ENCODE measurements at regions not wholly inside any gene's neighbourhood (a gene's known extent, or its start where the extent isn't known, plus 50 kb on each side); places are given as distances from the start of the nearest gene placed in this dataset.

DNA sequence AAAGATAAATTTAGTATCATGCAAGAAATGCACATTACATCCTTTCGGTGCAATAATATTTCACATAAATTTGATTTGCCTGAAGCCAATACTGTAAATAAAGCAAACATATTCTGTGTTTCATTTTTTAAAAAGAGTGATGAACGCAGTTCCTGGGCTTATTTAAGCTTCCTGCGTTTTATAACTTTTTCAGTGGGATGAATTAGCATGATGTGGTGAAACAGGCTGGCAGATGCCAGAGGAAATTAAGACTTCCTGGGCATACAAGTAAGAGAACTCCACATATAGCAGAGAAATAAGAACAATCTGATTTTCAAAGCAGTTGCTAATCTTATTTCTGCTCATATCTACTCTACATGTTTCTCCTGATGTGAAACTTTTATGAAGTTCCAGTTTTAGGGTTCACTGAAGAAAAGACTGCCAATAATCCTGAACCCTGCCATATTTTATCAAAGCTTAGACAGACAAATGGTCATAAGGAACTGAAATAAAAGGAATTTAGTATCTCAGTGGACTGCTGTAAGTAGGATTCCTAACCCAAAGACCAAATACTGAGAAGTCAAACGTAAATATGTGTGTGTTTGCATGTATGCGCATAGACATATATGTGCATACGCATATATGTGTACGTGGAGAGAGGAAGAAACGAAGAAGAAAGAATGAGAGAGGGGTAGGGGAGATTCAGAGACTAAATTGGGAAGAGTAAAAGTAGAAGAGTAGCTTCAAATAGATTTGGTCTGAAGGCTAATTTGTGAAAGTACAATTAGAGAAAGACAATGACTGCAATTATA lies 628.6 kb upstream of the CCDC54 start:
- no peak for TF ChIP-seq ZNF274 (IDR thresholded peaks at IDR 0.05; ENCODE audit: low read depth, low read length)
- TF ChIP-seq SUZ12 (IDR thresholded peaks at IDR 0.05; ENCODE audit: extremely low read depth, insufficient read depth, insufficient read length): no peak
- TF ChIP-seq YY1 (IDR thresholded peaks at IDR 0.05; ENCODE audit: insufficient read depth, insufficient read length): no peak
- Histone ChIP-seq H3K27me3 (ENCODE audit: insufficient read depth, insufficient read length) (no peaks in the 10 kb centered on the region), H3K9me3 (ENCODE audit: insufficient read depth, low read length) (no peaks in the 10 kb centered on the region; the same call in 1 of the 2 replicates), H3K36me3 (ENCODE audit: insufficient read depth, insufficient read length, low read length) (no peaks in the 10 kb centered on the region), H3K4me3 (ENCODE audit: insufficient read length, low read depth) (no peak overlapping the region), H3K4me1 (ENCODE audit: insufficient read depth, insufficient read length) (no peaks in the 10 kb centered on the region), H3K9ac (ENCODE audit: insufficient read length, low read depth) (no peak overlapping the region)
- no peak for DNase-seq (ENCODE audit: low read depth, low spot score)

- H3K4me3 ChIP-seq (ENCODE audit: insufficient read length, low read depth): no peak overlapping the region
- H3K9me3 ChIP-seq (ENCODE audit: insufficient read depth, low read length): no peaks in the 10 kb centered on the region; the same call in 1 of the 2 replicates
- H3K9ac ChIP-seq (ENCODE audit: insufficient read length, low read depth): no peak overlapping the region
- DNase-seq (ENCODE audit: low read depth, low spot score): no peak
- H3K27me3 ChIP-seq (ENCODE audit: insufficient read depth, insufficient read length): no peaks in the 10 kb centered on the region
- no peak for TF ChIP-seq ZNF274 (IDR thresholded peaks at IDR 0.05; ENCODE audit: low read depth, low read length)
- no peaks in the 10 kb centered on the region for H3K4me1 ChIP-seq (ENCODE audit: insufficient read depth, insufficient read length)
- no peaks in the 10 kb centered on the region for H3K36me3 ChIP-seq (ENCODE audit: insufficient read depth, insufficient read length, low read length)
Observed at GRCh38 chr3:106750092-106750491, 627.1 kb upstream of the CCDC54 start.

DNA sequence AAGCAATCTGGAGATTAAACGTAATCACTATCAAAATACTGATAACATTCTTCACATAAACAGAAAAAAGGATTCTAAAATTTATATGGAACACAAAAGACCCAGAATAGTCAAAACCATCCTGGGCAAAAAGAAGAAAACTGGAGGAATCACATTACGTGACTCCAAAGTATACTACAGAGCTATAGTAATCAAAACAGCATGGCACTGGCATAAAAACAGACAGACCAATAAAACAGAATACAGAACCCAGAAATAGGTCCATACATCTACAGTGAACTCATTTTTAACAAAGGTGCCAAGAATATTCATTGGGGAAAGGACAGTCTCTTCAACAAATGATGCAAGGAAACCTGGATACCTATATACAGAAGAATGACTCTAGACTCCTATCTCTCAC lies 621.9 kb upstream of the CCDC54 start:
- H3K4me3 ChIP-seq (ENCODE audit: insufficient read length, low read depth): no peak overlapping the region
- TF ChIP-seq SUZ12 (IDR thresholded peaks at IDR 0.05; ENCODE audit: extremely low read depth, insufficient read depth, insufficient read length) (no peak), ZNF274 (IDR thresholded peaks at IDR 0.05; ENCODE audit: low read depth, low read length) (no peak), YY1 (IDR thresholded peaks at IDR 0.05; ENCODE audit: insufficient read depth, insufficient read length) (no peak)
- H3K36me3 ChIP-seq (ENCODE audit: insufficient read depth, insufficient read length, low read length): no peaks in the 10 kb centered on the region
- DNase-seq (ENCODE audit: low read depth, low spot score): no peak
- no peaks in the 10 kb centered on the region for H3K27me3 ChIP-seq (ENCODE audit: insufficient read depth, insufficient read length)
- H3K9ac ChIP-seq (ENCODE audit: insufficient read length, low read depth): no peak overlapping the region
- H3K4me1 ChIP-seq (ENCODE audit: insufficient read depth, insufficient read length): no peaks in the 10 kb centered on the region
- H3K9me3 ChIP-seq (ENCODE audit: insufficient read depth, low read length): no peaks in the 10 kb centered on the region

DNA sequence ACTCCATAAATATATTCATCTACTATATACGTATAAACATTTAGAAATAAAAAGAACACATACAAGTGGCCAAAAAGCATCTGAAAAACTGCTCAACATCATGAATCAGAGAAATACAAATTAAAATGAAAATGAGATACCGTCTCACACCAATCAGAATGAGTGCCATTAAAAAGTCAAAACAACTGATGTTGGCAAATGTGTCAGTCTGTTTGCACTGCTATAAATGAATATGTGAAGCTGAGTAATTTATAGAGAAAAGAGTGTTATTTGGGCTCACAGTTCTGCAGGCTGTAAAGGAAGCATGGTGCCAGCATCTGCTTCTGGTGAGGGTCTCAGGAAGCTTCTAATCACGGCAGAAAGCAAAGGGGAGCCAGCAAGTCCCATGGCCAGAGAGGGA lies 620.3 kb upstream of the CCDC54 start:
- Histone ChIP-seq H3K4me3 (ENCODE audit: insufficient read length, low read depth) (no peak overlapping the region), H3K36me3 (ENCODE audit: insufficient read depth, insufficient read length, low read length) (no peaks in the 10 kb centered on the region), H3K27me3 (ENCODE audit: insufficient read depth, insufficient read length) (no peaks in the 10 kb centered on the region), H3K9me3 (ENCODE audit: insufficient read depth, low read length) (no peaks in the 10 kb centered on the region), H3K4me1 (ENCODE audit: insufficient read depth, insufficient read length) (no peaks in the 10 kb centered on the region), H3K9ac (ENCODE audit: insufficient read length, low read depth) (no peak overlapping the region)
- DNase-seq (ENCODE audit: low read depth, low spot score): no peak
- no peak for TF ChIP-seq ZNF274 (IDR thresholded peaks at IDR 0.05; ENCODE audit: low read depth, low read length)
- no peak for TF ChIP-seq YY1 (IDR thresholded peaks at IDR 0.05; ENCODE audit: insufficient read depth, insufficient read length)

DNA sequence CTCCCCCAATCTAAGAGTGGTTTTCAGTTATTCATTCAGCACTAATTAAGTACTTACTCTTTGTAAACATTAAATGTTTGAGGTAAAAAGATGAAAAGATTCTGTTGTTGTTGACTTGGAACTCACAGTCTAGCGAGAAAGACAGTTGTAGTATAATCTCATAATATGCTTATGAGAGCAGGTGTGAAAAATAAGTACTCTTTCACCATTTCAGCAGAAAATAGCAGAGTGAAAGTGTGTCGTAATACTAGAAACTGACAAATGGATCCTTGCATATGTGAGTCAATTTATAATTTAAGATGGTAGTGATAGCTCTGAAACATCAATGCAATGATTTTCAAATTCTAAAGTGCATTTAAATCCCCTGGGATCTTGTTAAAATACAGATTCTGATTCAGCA lies 618.8 kb upstream of the CCDC54 start:
- no peaks in the 10 kb centered on the region for H3K9me3 ChIP-seq (ENCODE audit: insufficient read depth, low read length)
- H3K9ac ChIP-seq (ENCODE audit: insufficient read length, low read depth): no peak overlapping the region
- no peaks in the 10 kb centered on the region for H3K27me3 ChIP-seq (ENCODE audit: insufficient read depth, insufficient read length)
- no peak for TF ChIP-seq ZNF274 (IDR thresholded peaks at IDR 0.05; ENCODE audit: low read depth, low read length)
- no peak for TF ChIP-seq SUZ12 (IDR thresholded peaks at IDR 0.05; ENCODE audit: extremely low read depth, insufficient read depth, insufficient read length)
- H3K36me3 ChIP-seq (ENCODE audit: insufficient read depth, insufficient read length, low read length): no peaks in the 10 kb centered on the region
- no peak overlapping the region for H3K4me3 ChIP-seq (ENCODE audit: insufficient read length, low read depth)
- no peak for DNase-seq (ENCODE audit: low read depth, low spot score)
- H3K4me1 ChIP-seq (ENCODE audit: insufficient read depth, insufficient read length): no peaks in the 10 kb centered on the region

GRCh38 chr3:106759731-106760130 lies 617.5 kb upstream of the CCDC54 start:
- Histone ChIP-seq H3K27me3 (ENCODE audit: insufficient read depth, insufficient read length) (no peaks in the 10 kb centered on the region), H3K36me3 (ENCODE audit: insufficient read depth, insufficient read length, low read length) (no peaks in the 10 kb centered on the region), H3K9ac (ENCODE audit: insufficient read length, low read depth) (no peak overlapping the region), H3K4me1 (ENCODE audit: insufficient read depth, insufficient read length) (no peaks in the 10 kb centered on the region), H3K9me3 (ENCODE audit: insufficient read depth, low read length) (no peaks in the 10 kb centered on the region), H3K4me3 (ENCODE audit: insufficient read length, low read depth) (no peak overlapping the region)
- no peak for DNase-seq (ENCODE audit: low read depth, low spot score)
- TF ChIP-seq YY1 (IDR thresholded peaks at IDR 0.05; ENCODE audit: insufficient read depth, insufficient read length) (no peak), SUZ12 (IDR thresholded peaks at IDR 0.05; ENCODE audit: extremely low read depth, insufficient read depth, insufficient read length) (no peak)

DNA sequence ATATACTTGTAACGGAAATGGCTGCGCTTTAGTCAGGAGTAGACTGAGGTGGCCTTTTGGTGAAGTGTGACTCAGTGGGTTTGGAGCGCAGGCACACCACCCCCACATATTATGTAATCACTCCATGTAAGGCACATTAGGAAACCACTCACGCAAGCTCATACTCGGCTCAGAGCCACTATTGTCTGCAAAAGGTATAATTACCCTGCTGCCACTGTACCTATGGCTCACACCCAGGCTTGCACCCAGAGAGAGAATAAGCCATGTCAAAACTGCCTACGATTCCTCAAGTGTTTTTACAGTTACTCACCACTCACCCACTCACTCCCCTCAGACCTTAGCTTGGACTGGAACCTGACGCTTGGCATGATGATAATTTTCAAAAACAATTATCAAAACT lies 611.9 kb upstream of the CCDC54 start:
- Histone ChIP-seq H3K9ac (ENCODE audit: insufficient read length, low read depth) (no peak overlapping the region), H3K36me3 (ENCODE audit: insufficient read depth, insufficient read length, low read length) (no peaks in the 10 kb centered on the region), H3K27me3 (ENCODE audit: insufficient read depth, insufficient read length) (no peaks in the 10 kb centered on the region), H3K9me3 (ENCODE audit: insufficient read depth, low read length) (no peaks in the 10 kb centered on the region), H3K4me1 (ENCODE audit: insufficient read depth, insufficient read length) (no peaks in the 10 kb centered on the region), H3K4me3 (ENCODE audit: insufficient read length, low read depth) (no peak overlapping the region)
- no peak for DNase-seq (ENCODE audit: low read depth, low spot score)
- TF ChIP-seq YY1 (IDR thresholded peaks at IDR 0.05; ENCODE audit: insufficient read depth, insufficient read length) (no peak), SUZ12 (IDR thresholded peaks at IDR 0.05; ENCODE audit: extremely low read depth, insufficient read depth, insufficient read length) (no peak), ZNF274 (IDR thresholded peaks at IDR 0.05; ENCODE audit: low read depth, low read length) (no peak)
